ENCODE measurements at regions not wholly inside any gene's neighbourhood (a gene's known extent, or its start where the extent isn't known, plus 50 kb on each side); places are given as distances from the start of the nearest gene placed in this dataset.
"Not testable (repeated sequence)": the region's sequence is repeated elsewhere in the genome, so short reads cannot be mapped to it uniquely, and the experiment has no call there.

- TF ChIP-seq, protein P1, sequence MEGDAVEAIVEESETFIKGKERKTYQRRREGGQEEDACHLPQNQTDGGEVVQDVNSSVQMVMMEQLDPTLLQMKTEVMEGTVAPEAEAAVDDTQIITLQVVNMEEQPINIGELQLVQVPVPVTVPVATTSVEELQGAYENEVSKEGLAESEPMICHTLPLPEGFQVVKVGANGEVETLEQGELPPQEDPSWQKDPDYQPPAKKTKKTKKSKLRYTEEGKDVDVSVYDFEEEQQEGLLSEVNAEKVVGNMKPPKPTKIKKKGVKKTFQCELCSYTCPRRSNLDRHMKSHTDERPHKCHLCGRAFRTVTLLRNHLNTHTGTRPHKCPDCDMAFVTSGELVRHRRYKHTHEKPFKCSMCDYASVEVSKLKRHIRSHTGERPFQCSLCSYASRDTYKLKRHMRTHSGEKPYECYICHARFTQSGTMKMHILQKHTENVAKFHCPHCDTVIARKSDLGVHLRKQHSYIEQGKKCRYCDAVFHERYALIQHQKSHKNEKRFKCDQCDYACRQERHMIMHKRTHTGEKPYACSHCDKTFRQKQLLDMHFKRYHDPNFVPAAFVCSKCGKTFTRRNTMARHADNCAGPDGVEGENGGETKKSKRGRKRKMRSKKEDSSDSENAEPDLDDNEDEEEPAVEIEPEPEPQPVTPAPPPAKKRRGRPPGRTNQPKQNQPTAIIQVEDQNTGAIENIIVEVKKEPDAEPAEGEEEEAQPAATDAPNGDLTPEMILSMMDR (IDR thresholded peaks at IDR 0.05) = not testable (repeated sequence)
- TF ChIP-seq POLR2AphosphoS5 (IDR thresholded peaks at IDR 0.05; ENCODE audit: low read depth, low read length); SIN3A (IDR thresholded peaks at IDR 0.05; ENCODE audit: borderline replicate concordance, insufficient read depth, low read depth, low read length); REST (IDR thresholded peaks at IDR 0.05; ENCODE audit: insufficient read depth in 1 of 2, low read depth in 2 of 2, low read length in 1 of 2): not testable (repeated sequence)
Measured at GRCh38 chr14:18880519-18880918, 86.7 kb upstream of the POTEM start.
